K562 (cell line): ENCODE measurements at regions not wholly inside any gene's neighbourhood (a gene's known extent, or its start where the extent isn't known, plus 50 kb on each side); places are given as distances from the start of the nearest gene placed in this dataset.

ENCODE experiments used
- CBFB ChIP-seq: sonication (generic); formaldehyde crosslinking; IDR thresholded peaks from 2 replicates; pipeline ENCODE4 v1.4.0; 2020; ENCODE audit warnings: mild to moderate bottlenecking, missing genetic modification reagents
- CTCF ChIP-seq, 3 experiments: IDR thresholded peaks in 2 of 3; conservative IDR thresholded peaks in 1 of 3; 2 replicates each; pipeline ENCODE4 v1.5.1; 2011 to 2012; ENCODE audit warnings: low read length in 3 of 3, mild to moderate bottlenecking in 3 of 3, control low read depth in 2 of 3, improper control_type of control experiment in 1 of 3, inconsistent platforms in 1 of 3, low read depth in 1 of 3, mixed read lengths in 1 of 3, moderate library complexity in 1 of 3; ENCODE audit not compliant: insufficient read depth in 2 of 3
- EZH2 ChIP-seq: IDR thresholded peaks from 2 replicates; pipeline ENCODE4 v1.6.1; 2012; ENCODE audit warnings: low read depth, mild to moderate bottlenecking, inconsistent platforms, low read length, borderline replicate concordance
- GABPA ChIP-seq: fragments of 200-800 bp; sonication (Bioruptor generic); conservative IDR thresholded peaks from 2 replicates; pipeline ENCODE4 v1.6.1; 2016; ENCODE audit warnings: low read depth, missing genetic modification characterization, missing compliant biosample characterization
- GTF2F1 ChIP-seq: IDR thresholded peaks from 2 replicates; pipeline ENCODE4 v1.6.1; 2011; ENCODE audit warnings: low read depth, low read length, improper control_type of control experiment
- NRF1 ChIP-seq, 2 experiments: fragments of 450-650 bp; IDR thresholded peaks in 1 of 2; conservative IDR thresholded peaks in 1 of 2; 2 replicates each; pipeline ENCODE4 v1.6.1; 2014; ENCODE audit warnings: mild to moderate bottlenecking in 2 of 2
- POLR2A ChIP-seq: fragments of 450-650 bp; conservative IDR thresholded peaks from 2 replicates; pipeline ENCODE4 v1.6.1; 2016
- ZNF707 ChIP-seq: fragments of 250-450 bp; sonication (Bioruptor Pico); conservative IDR thresholded peaks from 2 replicates; pipeline ENCODE4 v1.8.0; 2022; ENCODE audit warnings: inconsistent platforms, mild to moderate bottlenecking, moderate library complexity
- ZZZ3 ChIP-seq: fragments of 450-650 bp; IDR thresholded peaks from 2 replicates; pipeline ENCODE4 v1.6.1; 2016; ENCODE audit warnings: antibody characterized with exemption, mild to moderate bottlenecking, moderate library complexity

- TF ChIP-seq ZNF707 (CRISPR knock-in tag) (no peak), GTF2F1 (no peak), CTCF (IDR thresholded peaks at IDR 0.05 in 2 of 3, conservative IDR thresholded peaks at IDR 0.05 in 1 of 3; ENCODE audit: insufficient read depth in 2 of 3, low read depth in 1 of 3, low read length in 3 of 3) (no peak), EZH2 (no peak), NRF1 (conservative IDR thresholded peaks at IDR 0.05 in 1 of 2, IDR thresholded peaks at IDR 0.05 in 1 of 2) (no peak), CBFB (CRISPR knock-in tag) (no peak), GABPA (no peak), ZZZ3 (no peak), POLR2A (no peak)
Observed at GRCh38 chr16:73371584-73372319, 323.8 kb upstream of the ZFHX3 start.
